ENCODE measurements at regions not wholly inside any gene's neighbourhood (a gene's known extent, or its start where the extent isn't known, plus 50 kb on each side); places are given as distances from the start of the nearest gene placed in this dataset.

GRCh38 chr6:145026267-145026679 lies 709.0 kb downstream of the EPM2A start (continued):
- peak; percentile 85; the same call in 1 of the 2 replicates for TF ChIP-seq ZBTB20 (CRISPR knock-in tag; IDR thresholded peaks at IDR 0.05; ENCODE audit: borderline replicate concordance, low read depth)
- no peak for TF ChIP-seq ZBTB46 (CRISPR knock-in tag; IDR thresholded peaks at IDR 0.05; ENCODE audit: borderline replicate concordance)
- 0 out of 2 replicates have a peak, but pooled peaks have one; percentile 49 for TF ChIP-seq ZBTB21 (CRISPR knock-in tag; IDR thresholded peaks at IDR 0.05)
- TF ChIP-seq ZNF691 (CRISPR knock-in tag; IDR thresholded peaks at IDR 0.05; ENCODE audit: borderline replicate concordance, low read depth), result peak; percentile 98
- no peak for TF ChIP-seq SP2 (CRISPR knock-in tag; IDR thresholded peaks at IDR 0.05)
- TF ChIP-seq ZNF343 (CRISPR knock-in tag; IDR thresholded peaks at IDR 0.05), result no peak
- no peak for TF ChIP-seq ZNF7 (CRISPR knock-in tag; IDR thresholded peaks at IDR 0.05)
- TF ChIP-seq RBM39 (IDR thresholded peaks at IDR 0.05; ENCODE audit: low read depth, low read length, poor library complexity, severe bottlenecking), result no peak
- no peak for TF ChIP-seq ZZZ3 (CRISPR knock-in tag; IDR thresholded peaks at IDR 0.05; ENCODE audit: borderline replicate concordance)
- no peak for TF ChIP-seq ZNF572 (CRISPR knock-in tag; IDR thresholded peaks at IDR 0.05)
- no peak for TF ChIP-seq ZNF784 (CRISPR knock-in tag; IDR thresholded peaks at IDR 0.05; ENCODE audit: borderline replicate concordance)
- TF ChIP-seq ZFP91 (CRISPR knock-in tag; IDR thresholded peaks at IDR 0.05; ENCODE audit: borderline replicate concordance), result no peak; the same call in 1 of the 2 replicates
- TF ChIP-seq ZMAT5 (CRISPR knock-in tag; IDR thresholded peaks at IDR 0.05; ENCODE audit: borderline replicate concordance, low read depth), result no peak
- TF ChIP-seq ZFAT (CRISPR knock-in tag; conservative IDR thresholded peaks at IDR 0.05), result no peak
- 0 out of 2 replicates have a peak, but pooled peaks have one; percentile 28 for TF ChIP-seq PBX2 (CRISPR knock-in tag; IDR thresholded peaks at IDR 0.05)
- TF ChIP-seq IRX3 (CRISPR knock-in tag; IDR thresholded peaks at IDR 0.05; ENCODE audit: borderline replicate concordance, low read depth), result no peak
- 0 out of 2 replicates have a peak, but pooled peaks have one; percentile 23 for TF ChIP-seq TAF1 (CRISPR knock-in tag; IDR thresholded peaks at IDR 0.05)
- peak; percentile 48; the same call in 1 of the 2 replicates for TF ChIP-seq ZNF574 (CRISPR knock-in tag; IDR thresholded peaks at IDR 0.05)
- TF ChIP-seq ZNF17 (CRISPR knock-in tag; IDR thresholded peaks at IDR 0.05), result no peak
- no peak for TF ChIP-seq MXD3 (CRISPR knock-in tag; IDR thresholded peaks at IDR 0.05)

All from HepG2 (cell line).